AG09319 (cell line): ENCODE measurements at regions not wholly inside any gene's neighbourhood (a gene's known extent, or its start where the extent isn't known, plus 50 kb on each side); places are given as distances from the start of the nearest gene placed in this dataset.

Source experiments
- DNase-seq: peaks from one replicate; pipeline ENCODE4 v3.0.0-alpha.2; 2010; ENCODE audit warnings: low read depth; ENCODE audit errors: extremely low read depth
- CTCF ChIP-seq: IDR thresholded peaks from 2 replicates; pipeline ENCODE4 v1.5.1; 2011; ENCODE audit warnings: low read depth, mild to moderate bottlenecking, inconsistent platforms, low read length, moderate library complexity

- DNase-seq, result no peak
- TF ChIP-seq CTCF, result no peak
Observed at GRCh38 chr9:90457386-90458190, 185.0 kb downstream of the DIRAS2 start.

GRCh38 chr9:90458485-90458884 lies 184.1 kb downstream of the DIRAS2 start:
- TF ChIP-seq CTCF, result no peak
- DNase-seq, result no peak

GRCh38 chr9:90459321-90459720 lies 183.3 kb downstream of the DIRAS2 start:
- no peak for DNase-seq
- no peak for TF ChIP-seq CTCF

GRCh38 chr9:90460220-90460619 lies 182.4 kb downstream of the DIRAS2 start:
- TF ChIP-seq CTCF, result no peak
- DNase-seq, result no peak

GRCh38 chr9:90464978-90465377 lies 177.6 kb downstream of the DIRAS2 start:
- no peak for TF ChIP-seq CTCF
- no peak for DNase-seq

GRCh38 chr9:90466441-90466840 lies 176.2 kb downstream of the DIRAS2 start:
- no peak for DNase-seq
- TF ChIP-seq CTCF, result no peak

GRCh38 chr9:90469435-90469834 lies 173.2 kb downstream of the DIRAS2 start:
- no peak for TF ChIP-seq CTCF
- no peak for DNase-seq
